K562 (cell line): ENCODE measurements at regions not wholly inside any gene's neighbourhood (a gene's known extent, or its start where the extent isn't known, plus 50 kb on each side); places are given as distances from the start of the nearest gene placed in this dataset.
A peak's percentile ranks its signal among the peaks of the same experiment; 100 is the strongest.

Experiments
- BCL6 ChIP-seq: fragments of 250-450 bp; sonication (Bioruptor Pico); IDR thresholded peaks from 2 replicates; pipeline ENCODE4 v1.4.0; 2020
- CTCF ChIP-seq, 3 experiments: IDR thresholded peaks in 2 of 3; conservative IDR thresholded peaks in 1 of 3; 2 replicates each; pipeline ENCODE4 v1.5.1; 2011 to 2012; ENCODE audit warnings: low read length in 3 of 3, mild to moderate bottlenecking in 3 of 3, control low read depth in 2 of 3, improper control_type of control experiment in 1 of 3, inconsistent platforms in 1 of 3, low read depth in 1 of 3, mixed read lengths in 1 of 3, moderate library complexity in 1 of 3; ENCODE audit not compliant: insufficient read depth in 2 of 3
- NR2F6 ChIP-seq: fragments of 450-650 bp; formaldehyde crosslinking; IDR thresholded peaks from 2 replicates; pipeline ENCODE4 v1.4.0; 2020; ENCODE audit warnings: mild to moderate bottlenecking
- RREB1 ChIP-seq: fragments of 250-450 bp; sonication (Bioruptor Pico); IDR thresholded peaks from 2 replicates; pipeline ENCODE4 v1.4.0; 2020
- SMC3 ChIP-seq: conservative IDR thresholded peaks from 2 replicates; pipeline ENCODE4 v1.6.1; 2011; ENCODE audit warnings: low read depth, low read length, improper control_type of control experiment; ENCODE audit not compliant: insufficient read depth
- XRCC4 ChIP-seq: IDR thresholded peaks from one replicate; pipeline ENCODE4 v1.6.1; 2011; ENCODE audit not compliant: insufficient read depth, insufficient read length; ENCODE audit errors: extremely low read depth
- TF ChIP-seq, protein P1 (sequence below), 2 experiments: fragments of 450-650 bp in 1 of 2; sonication (generic) in 1 of 2; formaldehyde crosslinking in 1 of 2; IDR thresholded peaks in 1 of 2; conservative IDR thresholded peaks in 1 of 2; 2 replicates each; pipeline versions ENCODE4 v1.6.1 to v1.8.1; 2016 to 2023; ENCODE audit warnings: mild to moderate bottlenecking in 2 of 2, moderate library complexity in 2 of 2, inconsistent platforms in 1 of 2, missing genetic modification reagents in 1 of 2

- peak; percentile 31 to 56 (median 48); a peak in 5 of 6 replicates for TF ChIP-seq CTCF (IDR thresholded peaks at IDR 0.05 in 2 of 3, conservative IDR thresholded peaks at IDR 0.05 in 1 of 3; ENCODE audit: insufficient read depth in 2 of 3, low read depth in 1 of 3, low read length in 3 of 3)
- no peak for TF ChIP-seq RREB1 (CRISPR knock-in tag)
- no peak for TF ChIP-seq NR2F6 (CRISPR knock-in tag)
- peak; percentile 32; the same call in 1 of the 2 replicates for TF ChIP-seq SMC3
- TF ChIP-seq, protein P1, sequence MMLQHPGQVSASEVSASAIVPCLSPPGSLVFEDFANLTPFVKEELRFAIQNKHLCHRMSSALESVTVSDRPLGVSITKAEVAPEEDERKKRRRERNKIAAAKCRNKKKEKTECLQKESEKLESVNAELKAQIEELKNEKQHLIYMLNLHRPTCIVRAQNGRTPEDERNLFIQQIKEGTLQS (IDR thresholded peaks at IDR 0.05) = peak; percentile 44; the same call in 1 of the 2 replicates
- TF ChIP-seq, protein P1 (CRISPR knock-in tag; conservative IDR thresholded peaks at IDR 0.05) = no peak
- TF ChIP-seq BCL6 (CRISPR knock-in tag) = no peak
- no peak for TF ChIP-seq XRCC4
Observed at GRCh38 chr2:16281451-16282335, 341.3 kb downstream of the MYCN start (continued).
